OCI-LY7 (cell line): ENCODE measurements at regions not wholly inside any gene's neighbourhood (a gene's known extent, or its start where the extent isn't known, plus 50 kb on each side); places are given as distances from the start of the nearest gene placed in this dataset.

Source experiments
- BruUV-seq: library from RNA; stranded (reverse); fragments of 400-500 nt; replicated peaks from 2 replicates; lab custom pipeline; 2021; lab: Mats Ljungman, UMichigan
- CTCF ChIA-PET: fragments of 300-600 bp; sonication (Branson Sonifier 250); formaldehyde crosslinking; loops from one replicate; lab custom pipeline; 2022; ENCODE audit warnings: antibody characterized with exemption; ENCODE audit not compliant: unreplicated experiment; lab: Charles Lee
- POLR2A ChIA-PET: fragments of 300-600 bp; sonication (Branson Sonifier 250); formaldehyde crosslinking; loops from one replicate; lab custom pipeline; 2022; ENCODE audit warnings: antibody characterized with exemption; lab: Charles Lee
- DNase-seq: peaks from one replicate; pipeline ENCODE4 v3.0.0-alpha.2; 2015; ENCODE audit warnings: low spot score
- H2AFZ ChIP-seq: fragments of 200-600 bp; sonication (generic), shearing (Covaris generic); 2 replicates; pipeline ENCODE4 v1.6.1; 2014; ENCODE audit warnings: mild to moderate bottlenecking, antibody characterized with exemption, low read length, moderate library complexity
- H3K27ac ChIP-seq: fragments of 200-600 bp; sonication (generic); 2 replicates; pipeline ENCODE4 v1.5.1; 2014; ENCODE audit warnings: mixed run types, low read depth, mild to moderate bottlenecking, moderate library complexity, low read length, inconsistent platforms; ENCODE audit not compliant: poor library complexity, severe bottlenecking
- H3K36me3 ChIP-seq: fragments of 200-600 bp; sonication (generic); 2 replicates; pipeline ENCODE4 v1.6.1; 2014; ENCODE audit warnings: mild to moderate bottlenecking, antibody characterized with exemption, low read length, moderate library complexity, mixed read lengths; ENCODE audit not compliant: insufficient read depth
- H3K4me1 ChIP-seq: fragments of 200-600 bp; sonication (generic); 2 replicates; pipeline ENCODE4 v1.5.1; 2014; ENCODE audit warnings: mild to moderate bottlenecking, low read length; ENCODE audit not compliant: insufficient read depth, poor library complexity, severe bottlenecking
- H3K4me2 ChIP-seq: fragments of 200-600 bp; sonication (generic); 2 replicates; pipeline ENCODE4 v1.6.1; 2014; ENCODE audit warnings: mild to moderate bottlenecking, low read length
- H3K4me3 ChIP-seq: fragments of 200-600 bp; sonication (generic); 2 replicates; pipeline ENCODE4 v1.5.1; 2014; ENCODE audit warnings: mild to moderate bottlenecking, low read depth, low read length; ENCODE audit not compliant: poor library complexity, severe bottlenecking
- H3K79me2 ChIP-seq: fragments of 200-600 bp; sonication (generic); 2 replicates; pipeline ENCODE4 v1.6.1; 2016; ENCODE audit warnings: low read depth, mild to moderate bottlenecking, low read length, moderate library complexity, mixed read lengths; ENCODE audit not compliant: insufficient read depth
- H3K9me2 ChIP-seq: fragments of 200-600 bp; sonication (generic); 2 replicates; pipeline ENCODE4 v1.6.1; 2016; ENCODE audit warnings: mild to moderate bottlenecking, low read length, mixed read lengths; ENCODE audit not compliant: insufficient read depth
- H3K9me3 ChIP-seq: fragments of 200-600 bp; sonication (generic); 2 replicates; pipeline ENCODE4 v1.6.1; 2014; ENCODE audit warnings: mild to moderate bottlenecking, mixed run types, low read length, mixed read lengths
- H4K20me1 ChIP-seq: fragments of 200-600 bp; sonication (generic); 2 replicates; pipeline ENCODE4 v1.6.1; 2014; ENCODE audit warnings: mild to moderate bottlenecking, antibody characterized with exemption, low read length, moderate library complexity, mixed read lengths; ENCODE audit not compliant: insufficient read depth
- CTCF ChIP-seq: fragments of 200-600 bp; sonication (generic); conservative IDR thresholded peaks from 2 replicates; pipeline ENCODE4 v1.5.1; 2014; ENCODE audit warnings: mild to moderate bottlenecking, antibody characterized with exemption, low read length, moderate library complexity, mixed read lengths
- EZH2phosphoT487 ChIP-seq: fragments of 200-600 bp; sonication (generic); IDR thresholded peaks from 2 replicates; pipeline ENCODE4 v1.6.1; 2018; ENCODE audit warnings: low read depth, borderline replicate concordance, mild to moderate bottlenecking, mixed run types, antibody characterized with exemption, low read length, moderate library complexity, mixed read lengths
- intact Hi-C: fragments of 100-400 bp; cut with micrococcal nuclease; formaldehyde crosslinking; loops from one replicate; pipeline ENCODE4 v1.10.0; 2022; ENCODE audit not compliant: unreplicated experiment

- no TSS peak for BruUV-seq
Measured at GRCh38 chr12:42923156-42923555, 333.6 kb upstream of the PRICKLE1 start.

GRCh38 chr12:42922505-42922850 lies 332.9 kb upstream of the PRICKLE1 start:
- no peak overlapping the region for H3K4me2 ChIP-seq
- ChIA-PET CTCF (no interaction called here), POLR2A (no interaction called here)
- H3K9me2 ChIP-seq: no peaks in the 10 kb centered on the region
- TF ChIP-seq CTCF (no peak), EZH2phosphoT487 (no peak)
- H3K4me1 ChIP-seq: no peaks in the 10 kb centered on the region
- H4K20me1 ChIP-seq: no peaks in the 10 kb centered on the region
- H3K4me3 ChIP-seq: no peak overlapping the region
- H3K27ac ChIP-seq: no peak overlapping the region
- H3K9me3 ChIP-seq: no peaks in the 10 kb centered on the region
- no peaks in the 10 kb centered on the region for H3K36me3 ChIP-seq
- no peaks in the 10 kb centered on the region for H3K79me2 ChIP-seq
- DNase-seq: no peak
- intact Hi-C loops: no loop called here
- BruUV-seq: no TSS peak
- no peak overlapping the region for H2AFZ ChIP-seq

More at GRCh38 chr12:42923156-42923555, 333.6 kb upstream of the PRICKLE1 start:
- Histone ChIP-seq H2AFZ (no peak overlapping the region), H3K4me2 (no peak overlapping the region), H3K4me3 (no peak overlapping the region), H3K79me2 (no peaks in the 10 kb centered on the region), H3K4me1 (no peaks in the 10 kb centered on the region), H3K9me2 (no peaks in the 10 kb centered on the region), H3K9me3 (no peaks in the 10 kb centered on the region), H4K20me1 (no peaks in the 10 kb centered on the region), H3K36me3 (no peaks in the 10 kb centered on the region), H3K27ac (no peak overlapping the region)
- intact Hi-C loops: no loop called here
- POLR2A ChIA-PET: no interaction called here
- no peak for TF ChIP-seq EZH2phosphoT487
- no peak for TF ChIP-seq CTCF
- no peak for DNase-seq
- CTCF ChIA-PET: no interaction called here

- BruUV-seq: no TSS peak
- intact Hi-C loops: no loop called here
Measured at GRCh38 chr12:42921741-42922504, 332.4 kb upstream of the PRICKLE1 start.

More at GRCh38 chr12:42921741-42922504, 332.4 kb upstream of the PRICKLE1 start:
- no peaks in the 10 kb centered on the region for H4K20me1 ChIP-seq
- TF ChIP-seq CTCF: no peak
- no peak for TF ChIP-seq EZH2phosphoT487
- no peak for DNase-seq
- no peaks in the 10 kb centered on the region for H3K4me1 ChIP-seq
- no peaks in the 10 kb centered on the region for H3K9me3 ChIP-seq
- no peak overlapping the region for H3K4me3 ChIP-seq
- H3K36me3 ChIP-seq: no peaks in the 10 kb centered on the region
- no peak overlapping the region for H2AFZ ChIP-seq
- H3K79me2 ChIP-seq: no peaks in the 10 kb centered on the region
- H3K9me2 ChIP-seq: no peaks in the 10 kb centered on the region
- ChIA-PET CTCF (no interaction called here), POLR2A (no interaction called here)
- H3K27ac ChIP-seq: no peak overlapping the region
- no peak overlapping the region for H3K4me2 ChIP-seq
